ENCODE measurements at regions not wholly inside any gene's neighbourhood (a gene's known extent, or its start where the extent isn't known, plus 50 kb on each side); places are given as distances from the start of the nearest gene placed in this dataset.
A peak's percentile ranks its signal among the peaks of the same experiment; 100 is the strongest.

DNA sequence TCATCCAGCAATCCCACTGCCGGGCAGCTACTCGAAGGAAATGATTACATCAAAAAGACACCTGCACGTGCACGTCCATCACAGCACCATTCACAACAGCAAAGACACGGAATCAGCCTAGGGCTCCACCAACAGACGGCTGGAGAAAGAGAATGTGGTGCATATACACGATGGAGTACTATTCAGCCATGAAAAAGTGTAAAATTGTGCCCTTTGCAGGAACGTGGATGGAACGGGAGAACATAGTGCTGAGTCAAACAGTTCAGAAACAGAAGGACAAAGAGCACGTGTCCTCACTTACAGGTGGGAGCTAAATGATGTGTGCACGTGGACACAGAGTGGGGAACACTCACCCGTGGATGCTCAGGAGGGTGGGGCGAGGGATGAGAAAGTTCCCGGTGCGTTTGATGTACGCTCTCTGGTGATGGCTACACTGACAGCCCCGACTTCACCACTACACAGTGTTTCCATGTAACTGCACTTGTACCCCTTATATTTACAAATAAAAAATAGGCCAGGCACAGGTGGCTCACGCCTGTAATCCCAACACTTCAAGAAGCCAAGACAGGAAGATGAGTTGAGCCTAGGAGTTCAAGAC lies 92.0 kb downstream of the PDGFA start:
- Histone ChIP-seq H3K4ac (ENCODE audit: low read length) (no peak overlapping the region), H3K27me3 (ENCODE audit: control insufficient read depth in 3 of 3, insufficient read depth in 3 of 3, low read depth in 1 of 3, low read length in 3 of 3) (peaks cover 0 to 5% (median 0%) of the 10 kb centered on the region in 3 experiments), H3K9me3 (replicated peaks in 1 of 2; ENCODE audit: control insufficient read depth in 2 of 2, insufficient read depth in 1 of 2, low read depth in 1 of 2, low read length in 2 of 2) (peaks cover 0 to 6% of the 10 kb centered on the region in 2 donors), H2BK12ac (ENCODE audit: low read length) (no peak overlapping the region), H3K4me1 (ENCODE audit: control insufficient read depth in 2 of 2, insufficient read depth in 1 of 2, low read depth in 1 of 2, low read length in 2 of 2) (peaks cover 0 to 8% of the 10 kb centered on the region in 2 donors), H4K8ac (ENCODE audit: low read depth, low read length) (no peak overlapping the region), H3K18ac (ENCODE audit: low read length) (no peak overlapping the region), H4K91ac (ENCODE audit: low read depth, low read length, poor library complexity) (no peak overlapping the region), H3K23ac (ENCODE audit: low read depth, low read length, poor library complexity) (no peak overlapping the region), H3K79me1 (ENCODE audit: low read depth, low read length) (no peaks in the 10 kb centered on the region), H3K27ac (replicated peaks; ENCODE audit: low read length) (no peak overlapping the region), H2BK15ac (ENCODE audit: low read length) (no peak overlapping the region), H2BK120ac (ENCODE audit: low read depth, low read length) (no peak overlapping the region), H2AFZ (ENCODE audit: low read length) (no peak overlapping the region), H3K4me3 (ENCODE audit: low read length in 2 of 2) (no peak overlapping the region), H3K36me3 (replicated peaks in 1 of 2; ENCODE audit: control insufficient read depth in 2 of 2, insufficient read depth in 2 of 2, low read length in 2 of 2) (no peaks in the 10 kb centered on the region), H3K4me2 (ENCODE audit: insufficient read depth, low read length, poor library complexity, severe bottlenecking) (no peak overlapping the region), H2AK5ac (ENCODE audit: low read depth, low read length) (no peak overlapping the region), H2BK5ac (ENCODE audit: low read length) (no peak overlapping the region), H3K9ac (ENCODE audit: low read depth, low read length, poor library complexity) (peak overlapping the region; percentile 12), H3K14ac (ENCODE audit: low read length) (no peak overlapping the region)
- no peak for DNase-seq (ENCODE audit: low spot score)
- no CpG with 5 or more reads among the region's 18 CpGs for WGBS, 2 donors (ENCODE audit: extremely low coverage in 2 of 2, insufficient read length in 2 of 2, insufficient replicate concordance in 1 of 2)

DNA sequence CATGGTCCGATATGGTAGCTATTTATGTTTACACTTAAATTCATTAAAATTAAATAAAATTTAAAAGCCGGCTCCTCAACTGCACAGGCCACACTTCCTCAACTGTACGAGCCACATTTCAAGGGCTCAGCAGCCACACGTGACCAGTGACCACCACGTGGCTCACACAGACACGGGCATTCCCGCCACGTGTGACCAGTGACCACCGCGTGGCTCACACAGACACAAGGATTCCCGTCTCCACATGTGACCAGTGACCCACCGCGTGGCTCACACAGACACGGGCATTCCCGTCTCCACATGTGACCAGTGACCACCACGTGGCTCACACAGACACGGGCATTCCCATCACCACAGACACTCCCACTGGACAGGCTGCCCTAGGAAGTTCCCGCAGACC lies 91.3 kb downstream of the PDGFA start:
- H4K91ac ChIP-seq (ENCODE audit: low read depth, low read length, poor library complexity) = no peak overlapping the region
- no peak overlapping the region for H2BK15ac ChIP-seq (ENCODE audit: low read length)
- no peak overlapping the region for H2BK5ac ChIP-seq (ENCODE audit: low read length)
- peaks cover 0 to 5% (median 0%) of the 10 kb centered on the region in 3 experiments for H3K27me3 ChIP-seq (ENCODE audit: control insufficient read depth in 3 of 3, insufficient read depth in 3 of 3, low read depth in 1 of 3, low read length in 3 of 3)
- H3K4me2 ChIP-seq (ENCODE audit: insufficient read depth, low read length, poor library complexity, severe bottlenecking) = no peak overlapping the region
- H3K14ac ChIP-seq (ENCODE audit: low read length) = no peak overlapping the region
- H3K27ac ChIP-seq (replicated peaks; ENCODE audit: low read length) = no peak overlapping the region
- H3K23ac ChIP-seq (ENCODE audit: low read depth, low read length, poor library complexity) = no peak overlapping the region
- H3K4me1 ChIP-seq (ENCODE audit: control insufficient read depth in 2 of 2, insufficient read depth in 1 of 2, low read depth in 1 of 2, low read length in 2 of 2) = peaks cover 0 to 8% of the 10 kb centered on the region in 2 donors
- WGBS, 2 donors (ENCODE audit: extremely low coverage in 2 of 2, insufficient read length in 2 of 2, insufficient replicate concordance in 1 of 2) = no CpG with 5 or more reads among the region's 18 CpGs
- no peak for DNase-seq (ENCODE audit: low spot score)
- no peak overlapping the region for H3K4me3 ChIP-seq (ENCODE audit: low read length in 2 of 2)
- H2AFZ ChIP-seq (ENCODE audit: low read length) = no peak overlapping the region
- peaks cover 0 to 6% of the 10 kb centered on the region in 2 donors for H3K9me3 ChIP-seq (replicated peaks in 1 of 2; ENCODE audit: control insufficient read depth in 2 of 2, insufficient read depth in 1 of 2, low read depth in 1 of 2, low read length in 2 of 2)
- no peak overlapping the region for H3K4ac ChIP-seq (ENCODE audit: low read length)
- H2BK12ac ChIP-seq (ENCODE audit: low read length) = no peak overlapping the region
- no peak overlapping the region for H2AK5ac ChIP-seq (ENCODE audit: low read depth, low read length)
- H3K79me1 ChIP-seq (ENCODE audit: low read depth, low read length) = no peaks in the 10 kb centered on the region
- H3K9ac ChIP-seq (ENCODE audit: low read depth, low read length, poor library complexity) = no peak overlapping the region
- H2BK120ac ChIP-seq (ENCODE audit: low read depth, low read length) = no peak overlapping the region
- no peaks in the 10 kb centered on the region for H3K36me3 ChIP-seq (replicated peaks in 1 of 2; ENCODE audit: control insufficient read depth in 2 of 2, insufficient read depth in 2 of 2, low read length in 2 of 2)
- no peak overlapping the region for H3K18ac ChIP-seq (ENCODE audit: low read length)
- H4K8ac ChIP-seq (ENCODE audit: low read depth, low read length) = no peak overlapping the region

DNA sequence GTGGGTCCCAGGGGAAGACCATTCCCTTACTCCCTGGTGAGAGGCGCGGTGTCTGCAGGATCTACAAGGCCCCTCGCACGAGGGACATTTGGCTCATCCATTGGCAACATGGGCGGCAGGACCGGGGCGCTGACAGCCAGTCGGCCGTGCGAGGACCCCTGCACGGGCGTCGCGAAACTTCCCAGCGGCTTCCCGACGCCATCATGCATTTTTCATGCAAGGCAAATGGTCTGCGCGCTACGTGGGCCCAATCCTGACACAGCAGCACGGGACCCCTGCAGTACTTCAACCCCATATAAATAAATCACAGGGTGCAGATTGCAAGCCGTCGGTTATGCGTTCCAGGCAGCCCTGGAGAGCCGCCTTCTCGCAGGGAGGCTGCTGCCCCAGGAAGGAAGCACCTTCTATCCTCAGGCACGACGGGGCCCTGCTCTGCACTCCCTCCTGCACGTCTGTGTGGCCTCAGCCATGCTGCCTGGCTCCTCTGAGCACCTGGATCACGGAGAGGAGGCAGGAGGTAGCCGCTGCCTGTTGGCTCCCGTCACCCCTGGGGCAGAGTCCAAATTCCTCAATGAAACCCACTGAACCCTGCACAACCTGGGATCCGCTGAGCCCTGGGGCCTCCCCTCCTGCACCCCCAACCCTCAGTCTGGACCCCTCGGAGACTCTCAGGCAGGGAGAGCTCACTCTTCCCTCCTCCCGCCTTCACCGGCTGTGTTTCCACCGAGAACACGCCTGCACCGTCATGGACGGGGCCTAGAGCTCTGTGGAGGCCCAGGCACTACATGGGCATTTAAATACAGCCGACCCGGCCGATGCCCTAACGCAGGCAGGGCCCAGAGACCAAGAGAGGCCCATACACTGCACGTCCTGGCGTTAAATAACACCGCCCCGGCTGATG lies 90.5 kb downstream of the PDGFA start:
- Histone ChIP-seq H4K8ac (ENCODE audit: low read depth, low read length) (peak overlapping the region; percentile 23), H2BK5ac (ENCODE audit: low read length) (no peak overlapping the region), H3K14ac (ENCODE audit: low read length) (peak overlapping the region; percentile 63), H3K18ac (ENCODE audit: low read length) (peak overlapping the region; percentile 83), H3K4ac (ENCODE audit: low read length) (no peak overlapping the region), H3K27me3 (ENCODE audit: control insufficient read depth in 3 of 3, insufficient read depth in 3 of 3, low read depth in 1 of 3, low read length in 3 of 3) (no peaks in the 10 kb centered on the region), H3K4me2 (ENCODE audit: insufficient read depth, low read length, poor library complexity, severe bottlenecking) (no peak overlapping the region), H2AFZ (ENCODE audit: low read length) (no peak overlapping the region), H3K9ac (ENCODE audit: low read depth, low read length, poor library complexity) (no peak overlapping the region), H3K36me3 (replicated peaks in 1 of 2; ENCODE audit: control insufficient read depth in 2 of 2, insufficient read depth in 2 of 2, low read length in 2 of 2) (no peaks in the 10 kb centered on the region), H3K9me3 (replicated peaks in 1 of 2; ENCODE audit: control insufficient read depth in 2 of 2, insufficient read depth in 1 of 2, low read depth in 1 of 2, low read length in 2 of 2) (peaks cover 0 to 6% of the 10 kb centered on the region in 2 donors), H2BK12ac (ENCODE audit: low read length) (peak overlapping the region; percentile 93), H2AK5ac (ENCODE audit: low read depth, low read length) (peak overlapping the region; percentile 96), H3K4me3 (ENCODE audit: low read length in 2 of 2) (no peak overlapping the region), H2BK120ac (ENCODE audit: low read depth, low read length) (no peak overlapping the region), H3K27ac (replicated peaks; ENCODE audit: low read length) (no peak overlapping the region), H4K91ac (ENCODE audit: low read depth, low read length, poor library complexity) (no peak overlapping the region), H3K79me1 (ENCODE audit: low read depth, low read length) (no peaks in the 10 kb centered on the region), H3K4me1 (ENCODE audit: control insufficient read depth in 2 of 2, insufficient read depth in 1 of 2, low read depth in 1 of 2, low read length in 2 of 2) (peaks cover 0 to 8% of the 10 kb centered on the region in 2 donors), H3K23ac (ENCODE audit: low read depth, low read length, poor library complexity) (peak overlapping the region; percentile 59), H2BK15ac (ENCODE audit: low read length) (peak overlapping the region; percentile 74)
- no CpG with 5 or more reads among the region's 48 CpGs for WGBS, 2 donors (ENCODE audit: extremely low coverage in 2 of 2, insufficient read length in 2 of 2, insufficient replicate concordance in 1 of 2)
- no peak for DNase-seq (ENCODE audit: low spot score)

DNA sequence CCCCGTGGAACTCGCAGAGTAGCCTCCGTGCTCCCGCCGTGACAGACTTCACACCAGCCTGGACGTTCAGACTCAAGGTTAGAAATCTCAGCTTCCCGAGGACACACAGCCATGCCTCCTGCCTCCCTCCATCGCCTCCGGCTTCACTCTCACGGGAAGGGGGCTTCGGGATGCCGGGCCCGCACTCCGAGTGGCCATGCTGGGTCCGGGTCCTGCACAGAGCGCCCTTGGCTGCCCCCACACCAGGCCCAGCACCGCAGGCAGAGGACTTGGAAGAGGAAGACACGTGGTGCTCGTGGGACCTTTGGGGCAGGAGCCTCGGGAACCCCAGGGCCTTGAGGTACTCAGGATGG lies 89.8 kb downstream of the PDGFA start:
- Histone ChIP-seq H2AFZ (ENCODE audit: low read length) (no peak overlapping the region), H3K79me1 (ENCODE audit: low read depth, low read length) (no peaks in the 10 kb centered on the region), H2BK12ac (ENCODE audit: low read length) (no peak overlapping the region), H2BK15ac (ENCODE audit: low read length) (peak overlapping the region; percentile 74), H4K8ac (ENCODE audit: low read depth, low read length) (peak overlapping the region; percentile 23), H3K9ac (ENCODE audit: low read depth, low read length, poor library complexity) (no peak overlapping the region), H3K4ac (ENCODE audit: low read length) (no peak overlapping the region), H3K9me3 (replicated peaks in 1 of 2; ENCODE audit: control insufficient read depth in 2 of 2, insufficient read depth in 1 of 2, low read depth in 1 of 2, low read length in 2 of 2) (peaks cover 0 to 6% of the 10 kb centered on the region in 2 donors), H2BK120ac (ENCODE audit: low read depth, low read length) (no peak overlapping the region), H3K27me3 (ENCODE audit: control insufficient read depth in 3 of 3, insufficient read depth in 3 of 3, low read depth in 1 of 3, low read length in 3 of 3) (no peaks in the 10 kb centered on the region), H3K27ac (replicated peaks; ENCODE audit: low read length) (no peak overlapping the region), H3K4me2 (ENCODE audit: insufficient read depth, low read length, poor library complexity, severe bottlenecking) (no peak overlapping the region), H3K14ac (ENCODE audit: low read length) (peak overlapping the region; percentile 63), H3K36me3 (replicated peaks in 1 of 2; ENCODE audit: control insufficient read depth in 2 of 2, insufficient read depth in 2 of 2, low read length in 2 of 2) (no peaks in the 10 kb centered on the region), H3K18ac (ENCODE audit: low read length) (peak overlapping the region; percentile 65), H3K4me3 (ENCODE audit: low read length in 2 of 2) (no peak overlapping the region), H4K91ac (ENCODE audit: low read depth, low read length, poor library complexity) (no peak overlapping the region), H3K4me1 (ENCODE audit: control insufficient read depth in 2 of 2, insufficient read depth in 1 of 2, low read depth in 1 of 2, low read length in 2 of 2) (peaks cover 0 to 10% of the 10 kb centered on the region in 2 donors), H2BK5ac (ENCODE audit: low read length) (no peak overlapping the region), H2AK5ac (ENCODE audit: low read depth, low read length) (peak overlapping the region; percentile 96), H3K23ac (ENCODE audit: low read depth, low read length, poor library complexity) (peak overlapping the region; percentile 25)
- WGBS, 2 donors (ENCODE audit: extremely low coverage in 2 of 2, insufficient read length in 2 of 2, insufficient replicate concordance in 1 of 2) = no CpG with 5 or more reads among the region's 20 CpGs
- no peak for DNase-seq (ENCODE audit: low spot score)

Measured in neuronal stem cell (in vitro differentiated cells).